ENCODE measurements at regions not wholly inside any gene's neighbourhood (a gene's known extent, or its start where the extent isn't known, plus 50 kb on each side); places are given as distances from the start of the nearest gene placed in this dataset.

DNA sequence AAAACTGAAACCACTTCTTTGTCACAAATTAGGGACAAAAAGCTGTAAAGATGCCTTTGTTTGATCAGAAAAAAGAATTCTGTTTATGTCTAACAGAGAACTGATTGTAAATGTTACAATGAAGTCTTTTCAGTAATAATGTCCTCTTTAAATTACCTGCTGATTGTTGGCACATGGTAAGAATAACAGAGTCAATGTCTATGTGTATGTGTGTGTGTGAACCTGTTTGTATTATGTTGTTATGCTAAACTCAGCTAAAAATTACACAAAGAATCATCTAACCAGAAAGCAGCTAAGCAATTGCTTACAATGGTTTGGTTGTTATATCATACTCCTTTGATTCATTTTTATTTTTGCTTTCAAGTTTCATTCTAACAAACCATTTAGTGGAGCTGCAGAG, 159.1 kb upstream of the PDZRN3 start:
- H3K27me3 ChIP-seq = no peaks in the 10 kb centered on the region
- peak in 1 of 2 donors; percentile 19 for TF ChIP-seq EP300 (IDR thresholded peaks at IDR 0.05)
- TF ChIP-seq POLR2A (IDR thresholded peaks at IDR 0.05) = no peak

DNA sequence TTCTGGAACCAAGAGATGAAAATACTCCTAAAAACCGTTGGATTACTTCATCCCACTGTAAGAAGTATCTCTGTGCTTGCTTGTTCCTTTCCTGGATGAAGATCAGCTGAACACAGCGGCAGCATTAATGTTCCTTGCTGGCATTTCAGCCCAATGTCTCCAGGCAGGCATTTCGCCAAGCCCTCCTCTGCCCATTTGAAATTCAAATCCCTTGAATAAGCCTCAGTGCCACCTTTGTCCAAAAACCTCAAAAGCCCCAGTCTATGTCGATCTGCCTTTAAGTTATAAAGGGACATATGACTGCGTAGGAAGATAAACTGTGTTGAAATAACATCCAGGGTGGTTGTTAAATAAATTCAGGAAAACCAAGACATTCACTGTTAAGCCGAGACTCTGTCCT, 156.8 kb upstream of the PDZRN3 start:
- Histone ChIP-seq H3K36me3 (no peaks in the 10 kb centered on the region), H3K4me3 (no peak overlapping the region), H3K27ac (peak overlapping the region in 2 of 4 donors; percentile 48 to 63), H3K27me3 (no peaks in the 10 kb centered on the region), H3K9me3 (no peaks in the 10 kb centered on the region), H3K4me1 (peaks cover 0 to 22% (median 13%) of the 10 kb centered on the region in 4 donors)
- TF ChIP-seq POLR2A (IDR thresholded peaks at IDR 0.05) (no peak), EP300 (IDR thresholded peaks at IDR 0.05) (no peak)
- TF ChIP-seq, protein P1, sequence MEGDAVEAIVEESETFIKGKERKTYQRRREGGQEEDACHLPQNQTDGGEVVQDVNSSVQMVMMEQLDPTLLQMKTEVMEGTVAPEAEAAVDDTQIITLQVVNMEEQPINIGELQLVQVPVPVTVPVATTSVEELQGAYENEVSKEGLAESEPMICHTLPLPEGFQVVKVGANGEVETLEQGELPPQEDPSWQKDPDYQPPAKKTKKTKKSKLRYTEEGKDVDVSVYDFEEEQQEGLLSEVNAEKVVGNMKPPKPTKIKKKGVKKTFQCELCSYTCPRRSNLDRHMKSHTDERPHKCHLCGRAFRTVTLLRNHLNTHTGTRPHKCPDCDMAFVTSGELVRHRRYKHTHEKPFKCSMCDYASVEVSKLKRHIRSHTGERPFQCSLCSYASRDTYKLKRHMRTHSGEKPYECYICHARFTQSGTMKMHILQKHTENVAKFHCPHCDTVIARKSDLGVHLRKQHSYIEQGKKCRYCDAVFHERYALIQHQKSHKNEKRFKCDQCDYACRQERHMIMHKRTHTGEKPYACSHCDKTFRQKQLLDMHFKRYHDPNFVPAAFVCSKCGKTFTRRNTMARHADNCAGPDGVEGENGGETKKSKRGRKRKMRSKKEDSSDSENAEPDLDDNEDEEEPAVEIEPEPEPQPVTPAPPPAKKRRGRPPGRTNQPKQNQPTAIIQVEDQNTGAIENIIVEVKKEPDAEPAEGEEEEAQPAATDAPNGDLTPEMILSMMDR (IDR thresholded peaks at IDR 0.05) = no peak
- WGBS, 2 donors = 65 to 75% methylated on average over 6 of the region's 6 CpGs
- no peak for DNase-seq (ENCODE audit: low spot score in 2 of 2)

More for the DNA sequence above, 159.1 kb upstream of the PDZRN3 start:
- no peaks in the 10 kb centered on the region for H3K9me3 ChIP-seq
- no peaks in the 10 kb centered on the region for H3K36me3 ChIP-seq
- peaks cover 0 to 30% (median 18%) of the 10 kb centered on the region in 4 donors for H3K4me1 ChIP-seq
- H3K27ac ChIP-seq = peak overlapping the region in 3 of 4 donors; percentile 25 to 63 (median 57)
- H3K4me3 ChIP-seq = no peak overlapping the region
- no peak for DNase-seq (ENCODE audit: low spot score in 2 of 2)

DNA sequence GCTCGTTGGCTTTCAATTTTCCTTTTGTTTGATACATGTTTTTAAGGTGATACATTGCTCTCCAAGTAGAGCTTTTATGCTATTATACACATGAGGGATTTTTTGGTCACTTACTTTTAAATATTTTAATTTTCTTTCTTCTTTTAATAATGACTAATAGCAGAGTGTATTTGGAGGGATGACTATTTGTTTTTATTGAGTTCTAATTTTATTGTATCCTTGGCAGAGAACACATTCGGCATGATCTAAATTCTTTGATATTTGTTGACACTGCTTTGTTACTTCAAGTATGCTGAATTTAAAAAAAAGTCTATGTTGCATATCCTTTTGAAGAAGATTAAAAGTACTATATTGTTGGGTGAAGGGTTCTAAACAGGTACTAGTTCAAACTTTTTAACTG, 149.9 kb upstream of the PDZRN3 start:
- DNase-seq (ENCODE audit: low spot score in 2 of 2) = no peak
- TF ChIP-seq, protein P1 (IDR thresholded peaks at IDR 0.05) = no peak
- no peak for TF ChIP-seq EP300 (IDR thresholded peaks at IDR 0.05)
- Histone ChIP-seq H3K4me3 (no peak overlapping the region), H3K4me1 (peaks cover 0 to 3% (median 0%) of the 10 kb centered on the region in 4 donors), H3K27me3 (no peaks in the 10 kb centered on the region), H3K36me3 (no peaks in the 10 kb centered on the region), H3K27ac (no peak overlapping the region), H3K9me3 (peaks cover 0 to 4% (median 0%) of the 10 kb centered on the region in 4 donors)
- WGBS, 2 donors = 54 to 64% methylated on average over 2 of the region's 2 CpGs

DNA sequence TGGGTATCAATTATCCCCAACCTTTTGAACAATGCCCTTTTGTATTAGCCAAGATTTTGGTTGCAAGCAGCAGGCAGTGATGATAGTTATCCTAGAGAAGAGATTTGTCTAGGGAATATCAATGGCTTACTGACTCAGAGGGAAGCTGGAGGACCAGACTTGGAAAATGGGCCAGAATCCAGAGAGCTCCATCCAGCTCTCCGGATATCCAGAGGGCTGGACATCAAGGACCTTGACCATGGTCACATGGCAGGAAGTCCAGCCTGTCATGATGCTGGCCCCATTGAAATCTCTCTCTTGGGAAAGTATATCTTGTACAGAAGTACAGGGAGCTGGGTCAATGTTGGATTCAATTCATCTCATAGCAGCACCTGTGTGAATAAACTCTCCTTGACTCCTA, 148.5 kb upstream of the PDZRN3 start:
- TF ChIP-seq, protein P1 (IDR thresholded peaks at IDR 0.05) = no peak
- TF ChIP-seq POLR2A (IDR thresholded peaks at IDR 0.05) = no peak
- TF ChIP-seq EP300 (IDR thresholded peaks at IDR 0.05) = no peak
- Histone ChIP-seq H3K4me1 (peaks cover 0 to 5% (median 0%) of the 10 kb centered on the region in 4 donors), H3K27me3 (no peaks in the 10 kb centered on the region), H3K27ac (no peak overlapping the region), H3K9me3 (peaks cover 0 to 4% (median 0%) of the 10 kb centered on the region in 4 donors), H3K4me3 (no peak overlapping the region), H3K36me3 (no peaks in the 10 kb centered on the region)
- 15 to 53% methylated on average over 1 of the region's 1 CpG for whole genome bisulfite sequencing, 2 donors
- no peak for DNase-seq (ENCODE audit: low spot score in 2 of 2)

DNA sequence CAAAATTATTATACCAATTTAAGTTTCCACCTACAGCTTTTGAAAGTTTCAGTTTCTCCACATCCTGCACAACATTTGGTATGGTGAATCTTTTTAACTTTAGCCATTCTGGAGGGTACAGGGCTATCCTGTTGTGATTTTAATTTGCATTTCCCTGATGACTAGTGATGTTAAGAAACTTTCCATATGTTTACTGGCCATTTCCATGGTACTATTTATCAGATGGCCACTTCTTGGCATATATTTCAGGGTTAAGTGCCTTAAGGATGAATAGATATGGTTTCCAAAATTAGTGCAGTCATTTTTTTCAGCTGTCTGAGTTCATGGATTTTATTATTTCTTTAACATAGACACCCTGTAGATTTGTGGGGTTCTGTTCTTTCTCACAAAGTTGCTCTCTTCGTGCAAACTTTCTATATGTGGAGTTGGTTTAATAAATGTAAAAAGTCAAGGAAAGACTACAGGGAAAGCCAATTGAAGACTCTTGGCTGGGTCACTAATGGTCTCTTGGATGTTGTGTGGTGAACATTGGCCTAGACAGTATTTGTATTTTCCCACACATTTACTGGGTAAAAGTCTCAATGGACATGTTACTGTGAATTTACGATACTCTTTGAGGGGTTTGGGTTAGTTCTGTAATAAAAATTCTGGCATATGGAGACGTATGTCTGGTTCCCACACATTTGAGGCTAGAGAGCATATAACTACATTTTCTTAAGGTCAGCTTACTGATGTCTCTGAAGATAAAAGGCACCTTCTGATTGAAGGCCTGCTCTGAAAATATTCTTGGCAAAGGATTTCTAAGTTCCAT, 147.5 kb upstream of the PDZRN3 start:
- Histone ChIP-seq H3K4me1 (peaks cover 0 to 15% (median 0%) of the 10 kb centered on the region in 4 donors), H3K9me3 (peaks cover 0 to 4% (median 0%) of the 10 kb centered on the region in 4 donors), H3K4me3 (no peak overlapping the region), H3K36me3 (no peaks in the 10 kb centered on the region), H3K27me3 (no peaks in the 10 kb centered on the region), H3K27ac (peak overlapping the region in 1 of 4 donors; percentile 39)
- 67% methylated on average over 3 of the region's 3 CpGs for WGBS, 2 donors
- no peak for DNase-seq (ENCODE audit: low spot score in 2 of 2)
- TF ChIP-seq EP300 (IDR thresholded peaks at IDR 0.05) = no peak
- TF ChIP-seq POLR2A (IDR thresholded peaks at IDR 0.05) = no peak

DNA sequence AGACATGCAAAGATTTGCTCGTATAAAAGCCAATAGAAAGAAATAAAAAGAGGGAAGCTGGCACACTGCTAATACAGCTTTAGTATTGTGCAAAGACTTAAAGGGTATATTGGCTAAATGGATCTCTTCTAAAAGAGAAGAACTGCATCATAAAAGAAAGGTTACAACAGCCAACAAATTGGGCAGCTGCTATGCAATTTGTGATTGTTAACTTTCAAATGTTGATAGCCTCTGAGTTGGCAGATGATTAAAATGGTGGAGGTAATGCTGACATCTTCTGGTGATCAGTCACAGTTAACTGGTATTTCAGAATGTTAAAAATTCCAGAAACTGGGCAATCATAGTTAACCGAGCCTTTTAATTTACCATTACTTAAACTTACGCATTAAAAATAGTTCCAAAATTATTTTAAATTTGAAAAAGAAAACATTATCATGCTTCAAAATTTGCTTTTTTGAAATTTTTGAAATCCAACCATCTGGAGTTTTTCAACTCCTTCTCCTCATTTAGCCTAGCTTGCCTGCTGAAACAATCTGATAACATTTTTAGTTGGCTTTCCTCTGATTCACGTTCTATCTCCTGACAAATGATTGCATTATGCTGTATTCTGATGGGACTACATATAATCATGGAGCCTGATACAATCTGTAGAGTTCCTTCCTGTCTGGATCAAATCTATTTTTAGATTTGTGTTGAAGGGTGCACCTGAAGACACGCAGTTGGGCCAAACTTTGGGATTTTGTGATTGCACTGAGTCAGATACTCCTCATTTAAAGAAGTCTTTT, 144.0 kb upstream of the PDZRN3 start:
- Histone ChIP-seq H3K36me3 (no peaks in the 10 kb centered on the region), H3K4me3 (no peak overlapping the region), H3K4me1 (peaks cover 0 to 26% (median 4%) of the 10 kb centered on the region in 4 donors), H3K27ac (peak overlapping the region in 1 of 4 donors; percentile 88), H3K27me3 (no peaks in the 10 kb centered on the region), H3K9me3 (peaks cover 0 to 4% (median 0%) of the 10 kb centered on the region in 4 donors)
- 63 to 65% methylated on average over 5 of the region's 5 CpGs for WGBS, 2 donors
- no peak for DNase-seq (ENCODE audit: low spot score in 2 of 2)
- TF ChIP-seq, protein P1 (IDR thresholded peaks at IDR 0.05) = no peak
- TF ChIP-seq POLR2A (IDR thresholded peaks at IDR 0.05) = no peak
- no peak for TF ChIP-seq EP300 (IDR thresholded peaks at IDR 0.05)

All from tibial nerve (tissue), 4 donors.